CD4-positive, alpha-beta T cell treated with Interleukin-12 subunit alpha and Interleukin-12 subunit beta, for 1 hour (primary cell): ENCODE measurements at regions not wholly inside any gene's neighbourhood (a gene's known extent, or its start where the extent isn't known, plus 50 kb on each side); places are given as distances from the start of the nearest gene placed in this dataset.
"Not testable (repeated sequence)": the region's sequence is repeated elsewhere in the genome, so short reads cannot be mapped to it uniquely, and the experiment has no call there.

Experiments used
- DNase-seq: peaks from one replicate; pipeline ENCODE4 v3.0.0-alpha.2; 2020

DNA sequence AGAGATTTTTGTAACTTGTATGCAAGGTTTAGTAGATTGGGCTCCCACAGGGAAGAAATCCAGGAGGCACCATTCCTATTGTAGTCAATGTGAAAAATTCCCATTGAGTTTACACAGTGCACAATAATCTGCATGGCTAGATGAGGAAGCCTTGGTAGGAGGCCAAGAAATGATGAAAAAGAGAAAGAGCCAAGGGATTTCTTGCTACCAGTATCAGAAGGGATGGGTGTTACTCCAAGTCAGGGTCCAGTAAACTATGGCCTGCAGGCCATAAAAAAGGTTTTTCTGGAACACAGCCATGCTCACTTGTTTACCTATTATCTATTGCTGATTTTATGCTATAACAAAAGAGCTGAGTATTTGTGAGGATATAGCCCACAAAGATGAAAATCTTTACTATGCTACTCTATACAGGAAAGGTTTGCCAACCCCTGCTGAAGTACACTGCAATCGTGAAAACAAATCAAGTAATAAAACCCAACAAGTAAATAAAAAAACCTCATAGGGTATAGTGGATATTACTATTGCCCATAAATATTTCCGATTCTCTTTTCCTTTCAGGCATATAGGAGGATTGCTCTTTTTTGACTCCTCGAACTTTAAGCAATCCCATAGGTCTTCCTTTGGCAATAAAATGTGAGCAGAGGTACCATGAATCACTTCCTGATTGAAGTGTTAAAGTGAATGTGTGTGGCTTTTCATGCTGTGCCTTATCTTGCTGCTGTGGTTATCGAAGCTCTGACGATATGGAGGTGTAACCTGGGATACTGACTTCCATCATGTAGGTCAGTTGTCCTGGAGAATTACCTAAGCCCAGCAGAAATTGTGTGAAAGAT lies 256.3 kb upstream of the MAGI2 start:
- no peak for DNase-seq

DNA sequence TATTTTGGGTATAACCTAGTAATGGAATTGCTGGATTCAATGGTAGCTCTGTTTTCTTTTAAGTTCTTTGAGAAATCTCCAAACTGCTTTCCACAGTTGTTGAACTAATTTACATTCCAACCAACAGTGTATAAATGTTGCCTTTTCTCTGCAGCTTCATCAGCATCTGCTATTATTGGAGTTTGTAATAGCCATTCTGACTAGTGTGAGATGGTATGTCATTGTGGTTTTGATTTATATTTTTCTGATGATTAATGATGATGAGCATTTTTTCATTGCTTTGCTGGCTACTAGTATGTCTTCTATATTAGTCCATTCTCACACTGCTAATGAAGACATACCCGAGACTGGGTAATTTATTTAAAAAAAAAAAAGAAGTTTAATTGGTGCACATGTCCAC lies 248.6 kb upstream of the MAGI2 start:
- no peak for DNase-seq

DNA sequence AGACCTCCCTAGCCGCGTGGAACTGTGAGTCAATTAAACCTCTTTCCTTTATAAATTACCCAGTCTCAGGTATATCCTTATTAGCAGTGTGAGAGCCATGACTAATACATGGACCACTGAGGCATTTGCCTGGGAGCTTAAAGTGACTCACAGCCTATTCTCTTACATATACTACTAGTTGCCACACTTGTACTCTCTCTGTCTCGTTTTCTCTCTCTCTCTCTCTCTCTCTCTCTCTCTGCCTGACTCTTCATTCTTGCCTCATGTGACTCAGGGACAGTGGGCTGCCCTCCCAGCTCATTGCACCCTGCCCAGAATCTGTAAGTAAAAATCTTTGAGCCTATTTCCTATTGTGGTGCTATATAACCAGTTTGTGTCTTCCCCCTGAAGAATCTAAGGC lies 238.5 kb upstream of the MAGI2 start:
- no peak for DNase-seq

DNA sequence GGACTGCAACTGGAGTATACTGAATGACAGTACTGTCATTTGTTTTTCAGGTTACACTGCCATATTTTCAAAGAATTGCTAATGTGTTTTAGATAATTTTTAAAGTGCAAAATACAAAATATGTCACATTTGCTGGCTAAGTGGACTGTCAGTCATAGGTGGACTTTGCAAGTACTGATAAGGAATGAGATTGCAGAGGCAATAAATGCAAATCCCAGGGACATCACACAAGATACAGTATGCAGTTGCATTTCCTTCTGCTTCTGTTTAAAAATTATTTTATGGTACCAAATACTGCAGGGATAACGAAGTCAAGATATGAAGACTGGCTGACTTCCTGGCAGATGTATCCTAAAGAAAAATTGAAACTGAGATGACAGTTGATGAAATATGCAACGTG lies 237.6 kb upstream of the MAGI2 start:
- no peak for DNase-seq

DNA sequence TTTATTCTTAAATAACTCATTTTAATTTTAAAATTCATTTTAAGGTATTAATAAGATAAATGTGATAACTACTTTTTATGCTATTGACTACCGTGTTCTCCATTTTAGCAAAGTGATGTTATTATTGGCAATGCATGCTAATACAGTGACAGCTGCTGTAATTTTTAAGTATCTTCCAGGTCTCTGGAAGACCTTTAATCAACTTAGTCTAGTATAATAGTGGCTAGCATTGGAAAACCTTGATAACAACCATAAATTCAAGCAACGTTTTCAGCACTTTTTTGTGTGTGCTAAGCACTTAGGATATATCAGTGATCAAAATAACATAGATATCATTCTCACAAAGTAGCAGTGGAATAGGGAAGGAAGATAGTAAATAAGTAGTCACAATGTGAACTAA lies 230.9 kb upstream of the MAGI2 start:
- no peak for DNase-seq

DNA sequence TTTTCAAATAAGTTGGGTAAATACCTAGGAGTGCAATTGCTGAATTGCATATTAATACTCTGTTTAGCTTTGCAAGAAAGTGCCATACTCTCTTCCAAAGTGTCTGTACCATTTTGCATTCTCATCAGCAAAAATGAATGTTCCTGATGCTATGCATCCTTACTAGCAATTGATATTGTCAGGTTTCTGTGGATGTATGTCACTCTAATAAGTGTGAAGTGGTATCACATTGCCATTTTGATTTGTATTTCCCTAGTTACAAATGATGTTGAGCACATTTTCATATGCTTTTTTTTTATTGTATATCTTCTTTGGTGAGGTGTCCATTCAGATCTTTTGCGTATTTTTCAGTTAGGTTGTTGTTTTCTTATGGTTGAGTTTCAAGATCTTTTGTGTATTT lies 230.4 kb upstream of the MAGI2 start:
- no peak for DNase-seq

DNA sequence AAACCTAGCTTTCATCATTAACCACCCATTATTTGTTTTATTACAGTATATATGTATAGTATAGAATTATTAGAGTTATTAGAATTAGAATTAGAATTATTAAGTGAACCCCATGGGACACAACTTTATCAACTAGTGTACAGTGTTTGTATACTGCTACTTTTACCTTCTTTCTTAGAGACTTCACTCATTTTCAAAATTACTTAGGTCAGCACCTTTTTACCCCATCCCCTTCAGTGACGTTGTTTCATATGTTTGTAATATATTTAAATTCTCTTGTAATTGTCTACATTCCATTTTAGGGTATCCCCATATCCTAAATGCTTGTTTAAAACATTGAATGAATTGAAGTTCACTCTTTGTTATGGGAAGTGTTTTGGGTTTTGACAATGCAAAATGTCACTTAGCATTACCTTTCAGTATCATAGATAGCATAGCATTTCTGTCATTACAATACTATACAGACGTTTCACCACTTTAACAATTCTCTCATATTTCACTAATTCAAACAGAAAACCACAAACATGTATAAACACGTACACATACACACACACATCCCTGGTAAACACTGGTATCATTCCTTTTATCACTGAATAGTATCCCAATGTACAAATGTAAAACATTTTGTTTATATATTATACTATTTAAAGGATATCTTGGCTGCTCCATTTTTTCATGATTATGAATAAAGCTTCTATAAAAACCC lies 229.9 kb upstream of the MAGI2 start:
- DNase-seq, result no peak

DNA sequence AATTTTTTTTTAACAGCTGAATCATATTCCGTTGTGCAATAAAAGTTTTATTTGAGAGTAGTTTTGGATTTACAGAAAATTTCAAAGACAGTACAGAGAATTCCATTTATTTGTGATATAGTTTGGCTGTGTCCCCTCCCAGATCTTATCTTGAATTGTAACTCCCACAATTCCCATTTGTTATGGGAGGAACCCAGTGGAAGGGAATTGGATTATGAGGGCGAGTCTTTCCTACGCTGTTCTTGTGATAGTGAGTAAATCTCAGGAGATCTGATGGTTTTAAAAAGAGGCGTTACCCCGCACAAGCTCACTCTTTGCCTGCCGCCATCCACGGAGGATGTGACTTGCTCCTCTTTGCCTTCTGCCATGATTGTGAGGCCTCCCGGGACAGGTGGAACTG lies 228.0 kb upstream of the MAGI2 start:
- DNase-seq, result no peak

DNA sequence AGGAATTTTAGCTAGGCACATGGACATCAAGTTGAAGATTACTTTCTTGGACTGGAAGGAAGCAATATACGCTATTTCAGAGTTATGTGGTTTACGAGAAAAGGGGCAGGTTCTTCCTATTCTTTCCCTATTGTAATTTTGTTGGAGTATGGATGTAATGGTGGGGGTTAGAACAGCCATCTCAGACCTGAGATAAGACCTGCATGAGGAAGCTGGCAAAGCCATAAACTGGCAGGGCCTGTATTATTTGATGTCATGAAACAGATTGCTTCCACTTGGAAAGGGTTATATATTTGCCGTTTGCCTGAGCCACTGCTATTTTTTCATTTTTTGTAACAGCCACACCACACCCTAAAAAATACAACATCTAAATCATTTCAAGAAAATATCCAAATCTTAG lies 220.5 kb upstream of the MAGI2 start:
- no peak for DNase-seq

DNA sequence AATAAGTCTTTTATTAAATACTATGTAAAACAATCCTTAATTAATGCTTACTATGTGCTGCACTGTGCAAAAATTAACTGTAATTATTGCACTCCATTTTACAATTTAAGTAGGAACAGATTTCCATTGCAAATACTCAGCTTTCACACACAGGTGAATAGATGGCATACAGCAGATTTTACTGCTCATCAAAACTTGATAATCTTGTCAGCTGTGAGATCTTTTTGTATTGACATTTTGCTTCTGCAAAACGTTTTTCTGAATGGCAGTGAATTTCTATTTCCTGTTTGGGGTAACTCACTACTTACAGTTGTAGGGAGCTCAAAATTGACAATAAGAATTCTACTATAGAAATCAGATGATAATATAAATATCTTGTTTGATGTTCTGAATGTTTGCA lies 220.0 kb upstream of the MAGI2 start:
- DNase-seq, result no peak

DNA sequence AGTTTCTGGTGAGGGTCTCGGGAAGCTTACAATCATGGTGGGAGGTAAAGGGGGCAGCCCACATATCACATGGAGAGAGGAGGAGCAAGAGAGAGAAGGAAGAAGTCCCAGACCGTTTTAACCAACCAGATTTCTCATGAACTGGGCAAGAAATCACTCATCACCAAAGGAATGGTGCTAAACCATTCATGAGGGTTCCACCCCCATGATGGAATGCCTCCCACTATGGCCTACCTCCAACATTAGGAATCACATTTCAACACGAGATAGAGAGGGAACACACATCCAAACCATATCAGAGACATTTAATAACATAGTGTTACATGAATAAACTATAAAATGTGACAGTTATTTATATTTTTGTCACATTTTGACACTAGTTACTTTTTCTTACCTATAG lies 214.8 kb upstream of the MAGI2 start:
- no peak for DNase-seq

DNA sequence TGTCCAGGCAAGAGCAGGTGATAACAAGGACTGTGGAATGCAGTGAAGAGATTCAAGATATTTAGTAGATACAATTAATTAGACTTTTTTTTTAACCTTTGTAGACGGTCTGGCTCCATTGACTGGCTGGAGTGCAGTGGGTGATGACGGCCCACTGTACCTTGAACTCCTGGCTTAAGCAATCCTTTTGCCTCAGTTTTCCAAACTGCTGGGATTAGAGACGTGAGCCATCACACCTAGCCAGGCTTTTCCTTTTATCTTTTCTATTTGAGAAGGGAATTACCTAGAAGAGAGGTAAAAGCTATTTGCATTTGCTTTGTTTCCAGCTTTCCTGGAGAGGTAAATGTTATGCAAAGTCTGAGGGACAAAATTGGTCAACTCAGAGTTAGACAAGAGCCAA lies 213.0 kb upstream of the MAGI2 start:
- DNase-seq, result no peak

DNA sequence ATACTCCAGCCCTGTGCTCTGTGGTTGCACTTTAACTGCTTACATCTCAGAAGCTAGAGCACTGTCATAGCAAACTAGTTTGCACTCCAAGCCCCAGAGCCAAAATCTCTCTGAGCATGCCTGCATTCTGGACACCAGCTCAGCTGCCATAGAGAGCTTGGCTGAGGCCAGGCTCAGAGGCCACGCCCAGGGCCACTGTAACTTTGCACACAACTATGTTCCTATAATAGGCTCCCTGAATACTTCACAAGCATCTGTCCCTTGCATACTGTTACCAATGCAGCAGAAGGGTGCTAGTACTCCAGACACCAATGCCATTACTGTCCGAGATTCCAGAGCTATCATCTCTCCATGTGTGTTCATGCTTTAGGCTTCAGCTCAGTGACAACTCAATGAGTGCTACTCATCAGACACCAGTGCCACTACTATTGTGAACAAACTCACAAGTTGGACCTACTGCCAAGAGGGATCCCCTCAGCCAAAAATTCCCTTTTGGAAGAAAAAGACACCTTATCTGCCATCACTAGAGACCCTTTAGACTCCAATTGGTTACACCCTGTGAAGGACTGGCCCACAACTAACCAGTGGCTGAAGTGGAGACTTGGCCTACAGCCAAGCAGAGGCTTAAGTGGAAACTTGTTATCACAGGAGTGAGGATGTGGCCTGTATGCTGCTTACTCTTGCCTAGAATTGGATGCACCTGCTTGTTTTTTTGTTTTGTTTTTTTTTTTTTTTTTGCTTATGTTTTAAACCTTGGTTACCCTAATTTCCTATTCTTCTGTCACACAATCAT lies 211.6 kb upstream of the MAGI2 start:
- DNase-seq, result no peak

DNA sequence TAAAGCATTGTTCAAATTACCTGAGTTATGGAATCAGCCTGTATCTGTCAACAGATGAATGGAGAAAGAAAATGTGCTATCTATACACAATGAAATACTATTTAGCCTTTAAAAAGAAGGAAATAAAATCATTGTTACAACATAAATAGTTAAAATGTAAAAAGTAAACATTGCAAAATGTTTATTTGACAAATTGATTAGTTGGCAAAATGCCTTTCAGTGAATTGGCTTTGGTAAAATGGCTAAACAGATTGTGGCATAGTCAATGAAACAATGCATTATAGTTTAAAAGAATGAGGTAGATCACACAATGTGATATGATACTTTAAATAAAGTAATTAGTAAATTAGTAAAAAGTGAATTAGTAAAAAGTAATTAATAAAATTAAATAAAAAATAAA lies 204.8 kb upstream of the MAGI2 start:
- no peak for DNase-seq

DNA sequence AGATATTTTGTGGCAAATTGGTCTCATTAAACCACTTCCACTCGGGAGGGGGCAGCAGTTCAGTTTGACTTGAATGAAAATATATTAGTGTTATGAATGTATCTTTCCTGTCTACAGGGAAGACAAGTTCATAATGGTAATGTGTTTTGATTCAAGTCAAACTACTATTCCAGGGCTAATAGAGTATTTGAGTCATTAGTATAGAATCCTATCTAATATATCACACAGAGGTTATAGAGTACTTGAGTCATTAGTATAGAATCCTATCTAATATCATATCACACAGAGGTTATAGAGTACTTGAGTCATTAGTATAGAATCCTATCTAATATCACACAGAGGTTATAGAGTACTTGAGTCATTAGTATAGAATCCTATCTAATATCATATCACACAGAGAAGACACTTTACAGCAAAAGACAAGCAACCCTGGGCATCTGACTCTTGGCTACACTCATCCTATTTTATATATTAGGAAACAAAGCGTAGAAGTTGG lies 199.7 kb upstream of the MAGI2 start:
- no peak for DNase-seq

DNA sequence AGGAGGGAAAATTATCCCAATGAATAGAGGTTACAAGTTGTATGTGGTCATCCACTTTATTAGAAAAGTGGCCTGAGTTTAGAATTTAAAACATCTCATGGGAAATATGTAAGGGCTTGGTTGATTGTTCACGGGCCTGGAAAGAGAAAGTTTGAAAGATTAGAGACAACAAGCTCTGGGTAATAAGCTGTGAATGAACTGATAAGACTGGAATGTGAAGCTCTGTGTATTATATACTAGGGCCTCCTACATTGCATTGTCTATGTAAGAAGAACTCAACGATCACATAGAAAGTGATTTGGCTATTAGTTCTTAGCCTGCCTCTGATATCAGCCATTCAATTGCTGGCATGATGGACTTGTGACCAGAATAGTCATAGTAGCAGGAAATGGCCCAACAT lies 199.2 kb upstream of the MAGI2 start:
- no peak for DNase-seq

DNA sequence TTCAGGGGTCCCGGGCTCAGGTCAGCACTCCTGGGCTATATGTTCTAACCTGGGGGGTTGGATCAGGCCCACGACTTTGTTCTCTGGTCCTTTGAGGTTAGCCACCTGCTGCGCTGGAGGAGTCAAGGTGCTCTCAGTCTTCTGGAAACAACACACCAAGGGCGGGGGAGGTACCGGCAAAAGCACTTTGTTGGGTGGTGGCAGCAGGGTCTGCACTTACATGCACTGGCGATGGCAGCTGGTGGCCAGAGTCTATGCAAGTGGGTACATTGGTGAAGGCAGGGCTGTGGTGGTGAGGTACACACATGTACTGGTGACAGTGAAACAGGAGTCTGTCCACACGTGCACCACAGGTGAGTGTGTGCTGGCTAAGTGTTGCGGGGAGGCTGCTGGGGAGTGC lies 194.2 kb upstream of the MAGI2 start:
- no peak for DNase-seq

DNA sequence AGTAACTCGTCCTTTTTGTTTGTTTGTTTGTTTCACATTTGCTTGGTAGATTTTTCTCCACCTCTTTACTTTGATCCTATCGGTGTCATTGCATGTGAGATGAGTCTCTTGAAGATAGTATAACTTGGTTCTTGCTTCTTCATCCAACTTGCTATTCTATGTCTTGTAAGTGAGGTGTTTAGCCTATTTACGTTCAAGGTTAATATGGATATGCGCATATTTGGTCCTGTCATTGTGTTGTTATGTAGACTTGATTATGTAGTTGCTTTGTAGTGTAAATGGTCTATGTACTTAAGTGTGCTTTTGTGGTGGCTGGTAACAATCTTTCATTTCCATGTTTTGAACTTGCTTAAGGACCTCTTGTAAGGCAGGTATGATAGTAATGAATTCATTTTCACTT lies 192.8 kb upstream of the MAGI2 start:
- DNase-seq, result no peak

DNA sequence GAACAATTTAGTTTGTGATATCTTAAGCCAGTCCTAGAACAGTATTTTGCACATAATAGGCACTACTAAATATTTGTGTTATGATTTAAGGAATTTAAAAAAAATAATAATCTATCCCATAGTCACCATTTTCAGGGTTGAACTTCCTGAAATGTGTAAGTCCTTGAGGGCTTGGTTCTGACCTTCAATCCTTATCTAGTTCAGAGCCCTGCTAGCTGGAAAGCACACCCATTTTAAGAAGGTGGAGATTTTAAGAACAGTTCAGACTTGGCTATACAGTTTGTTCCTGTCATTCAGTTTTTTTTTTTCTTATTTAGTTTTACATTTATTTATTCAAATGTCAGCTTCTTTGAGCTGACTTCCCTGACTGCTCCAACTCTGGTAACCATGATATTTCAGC lies 183.4 kb upstream of the MAGI2 start:
- DNase-seq, result no peak

DNA sequence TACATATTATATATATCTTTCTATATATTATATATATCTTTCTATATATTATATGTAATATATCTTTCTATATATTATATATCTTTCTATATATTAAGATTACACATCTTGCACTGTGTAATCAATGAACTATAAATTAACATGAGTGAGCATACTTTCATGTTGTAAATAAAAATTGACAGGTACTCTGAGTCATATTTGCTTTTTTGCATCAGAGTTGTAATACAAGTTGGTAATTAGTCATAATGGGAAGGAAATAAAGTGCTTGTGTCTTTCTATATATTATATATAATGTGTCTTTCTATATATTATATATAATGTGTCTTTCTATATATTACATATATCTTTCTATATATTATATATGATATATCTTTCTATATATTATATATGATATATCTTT lies 172.5 kb upstream of the MAGI2 start:
- not testable (repeated sequence) for DNase-seq

DNA sequence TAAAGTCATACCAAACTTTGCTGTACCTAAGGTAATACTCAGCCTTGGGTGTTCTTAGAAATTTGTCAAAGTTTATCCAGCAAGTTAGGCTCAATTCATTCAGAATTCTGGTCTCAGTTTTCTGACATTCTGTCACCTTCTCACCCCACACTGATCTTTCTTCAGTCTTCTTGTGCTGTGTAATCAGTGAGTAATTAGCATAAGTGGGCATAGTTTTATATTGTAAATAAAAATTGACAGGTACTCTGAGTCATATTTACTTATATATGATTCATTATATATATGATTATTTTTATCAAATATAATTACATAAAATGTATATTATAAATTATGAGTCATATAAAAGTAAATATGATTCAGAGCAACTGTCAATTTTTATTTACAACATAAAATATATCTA lies 170.9 kb upstream of the MAGI2 start:
- no peak for DNase-seq

DNA sequence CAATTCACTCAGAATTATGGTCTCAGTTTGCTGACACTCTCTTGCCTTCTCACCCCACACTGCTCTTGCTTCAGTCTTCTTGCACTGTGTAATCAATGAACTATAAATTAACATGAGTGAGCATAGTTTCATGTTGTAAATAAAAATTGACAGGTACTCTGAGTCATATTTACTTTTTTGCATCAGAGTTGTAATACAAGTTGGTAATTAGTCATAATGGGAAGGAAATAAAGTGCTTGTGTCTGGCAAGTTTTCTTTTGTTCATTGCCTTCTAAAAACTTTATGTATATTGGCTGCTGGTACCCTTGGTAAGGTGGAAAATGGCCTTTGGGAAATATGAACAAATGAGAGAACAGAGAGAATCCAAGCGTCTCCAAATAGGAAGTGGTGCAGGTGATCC lies 169.3 kb upstream of the MAGI2 start:
- DNase-seq, result no peak

DNA sequence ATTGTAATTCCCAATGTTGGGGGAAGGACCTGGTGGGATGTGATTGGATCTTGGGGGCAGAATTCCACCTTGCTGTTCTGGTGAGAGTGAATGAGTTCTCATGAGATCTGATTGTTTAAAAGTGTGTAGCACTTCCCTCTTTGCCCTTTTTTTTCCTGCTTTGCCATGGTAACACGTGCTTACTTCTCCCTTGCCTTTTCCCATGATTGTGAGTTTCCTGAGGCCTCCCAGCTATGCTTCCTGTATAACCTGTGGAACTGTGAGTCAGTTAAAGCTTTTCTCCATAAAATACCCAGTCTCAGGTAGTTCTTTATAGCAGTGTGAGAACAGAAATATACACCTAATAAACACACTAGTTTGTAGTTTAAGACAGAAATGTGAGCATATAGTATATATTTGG lies 166.8 kb upstream of the MAGI2 start:
- no peak for DNase-seq

DNA sequence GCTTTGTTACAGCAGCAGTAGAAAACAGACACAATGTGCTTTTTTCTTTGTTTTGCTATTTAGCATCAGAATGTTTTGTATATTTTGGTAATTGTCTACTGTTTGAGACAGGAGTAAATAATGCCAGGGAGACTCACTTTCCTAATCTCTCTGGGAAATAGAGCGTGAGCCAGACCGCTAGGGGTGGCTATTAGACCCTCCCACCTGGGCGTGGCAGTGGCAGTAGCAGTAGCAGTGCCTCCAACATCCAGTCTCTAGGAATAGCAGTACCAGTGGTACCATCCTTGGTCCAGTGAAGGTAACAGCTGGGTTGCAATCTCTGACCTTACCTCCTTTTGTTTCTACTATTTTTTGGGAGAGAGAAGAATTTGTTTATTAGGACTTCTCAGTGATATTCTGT lies 165.7 kb upstream of the MAGI2 start:
- no peak for DNase-seq
